WTC11 (cell line): ENCODE measurements at regions not wholly inside any gene's neighbourhood (a gene's known extent, or its start where the extent isn't known, plus 50 kb on each side); places are given as distances from the start of the nearest gene placed in this dataset.

Experiments used
- ATAC-seq: fragments of 200-7000 bp; cut with Tn5 transposase; 2 replicates; pipeline ENCODE4 v1.10.0; 2021; ENCODE audit warnings: mild to moderate bottlenecking, moderate library complexity
- CTCF ChIA-PET: fragments of 300-600 bp; sonication (Branson Sonifier 250); formaldehyde crosslinking; loops from one replicate; lab custom pipeline; 2021; ENCODE audit warnings: antibody characterized with exemption; lab: Charles Lee
- POLR2A ChIA-PET: fragments of 350-600 bp; sonication (Branson Sonifier 250); formaldehyde crosslinking; loops from one replicate; lab custom pipeline; 2021; ENCODE audit warnings: antibody characterized with exemption; lab: Charles Lee
- DNase-seq: peaks from one replicate; pipeline ENCODE4 v3.0.0; 2021; ENCODE audit warnings: low spot score
- H3K27ac Mint-ChIP-seq: 2 replicates; pipeline ENCODE4 v1.8.0; 2021; ENCODE audit warnings: mixed read lengths
- H3K27me3 Mint-ChIP-seq: 2 replicates; pipeline ENCODE4 v1.8.0; 2021; ENCODE audit warnings: low read depth, mild to moderate bottlenecking, moderate library complexity, mixed read lengths
- H3K36me3 Mint-ChIP-seq: 2 replicates; pipeline ENCODE4 v1.8.0; 2021; ENCODE audit warnings: mixed read lengths
- H3K4me1 Mint-ChIP-seq: 2 replicates; pipeline ENCODE4 v1.8.0; 2022; ENCODE audit warnings: mixed read lengths
- H3K4me3 Mint-ChIP-seq: 2 replicates; pipeline ENCODE4 v1.8.0; 2021; ENCODE audit warnings: mild to moderate bottlenecking, moderate library complexity, mixed read lengths
- H3K9me3 Mint-ChIP-seq: 2 replicates; pipeline ENCODE4 v1.8.0; 2021; ENCODE audit warnings: mixed read lengths
- CREM ChIP-seq: sonication (generic); formaldehyde crosslinking; IDR thresholded peaks from 2 replicates; pipeline ENCODE4 v1.8.1; 2022; ENCODE audit warnings: mild to moderate bottlenecking, missing genetic modification reagents, moderate library complexity
- ELF4 ChIP-seq: sonication (generic); formaldehyde crosslinking; IDR thresholded peaks from 2 replicates; pipeline ENCODE4 v1.8.1; 2022; ENCODE audit warnings: low read depth, mild to moderate bottlenecking, moderate library complexity, missing genetic modification reagents
- EMX1 ChIP-seq: fragments of 250-450 bp; sonication (Bioruptor Pico); IDR thresholded peaks from 2 replicates; pipeline ENCODE4 v1.8.0; 2021; ENCODE audit warnings: mild to moderate bottlenecking
- ESRRA ChIP-seq: sonication (generic); formaldehyde crosslinking; IDR thresholded peaks from 2 replicates; pipeline ENCODE4 v1.8.1; 2022; ENCODE audit warnings: mild to moderate bottlenecking, missing genetic modification reagents, borderline replicate concordance
- FOXK1 ChIP-seq: sonication (generic); formaldehyde crosslinking; IDR thresholded peaks from 2 replicates; pipeline ENCODE4 v1.8.0; 2022; ENCODE audit warnings: mild to moderate bottlenecking, moderate library complexity, missing genetic modification reagents
- GABPB1 ChIP-seq: sonication (generic); formaldehyde crosslinking; IDR thresholded peaks from 2 replicates; pipeline ENCODE4 v1.8.1; 2023; ENCODE audit warnings: mild to moderate bottlenecking, missing genetic modification reagents
- GRHL2 ChIP-seq: fragments of 250-450 bp; sonication (Bioruptor Pico); IDR thresholded peaks from 2 replicates; pipeline ENCODE4 v1.8.0; 2022; ENCODE audit warnings: mild to moderate bottlenecking, moderate library complexity; ENCODE audit not compliant: insufficient replicate concordance, severe bottlenecking
- GTF2I ChIP-seq: fragments of 250-450 bp; sonication (Bioruptor Pico); conservative IDR thresholded peaks from 2 replicates; pipeline ENCODE4 v1.4.0; 2021; ENCODE audit warnings: mild to moderate bottlenecking
- MYBL2 ChIP-seq: sonication (generic); formaldehyde crosslinking; IDR thresholded peaks from 2 replicates; pipeline ENCODE4 v1.8.1; 2023; ENCODE audit warnings: mild to moderate bottlenecking, moderate library complexity, missing genetic modification reagents
- RELA ChIP-seq: sonication (generic); formaldehyde crosslinking; IDR thresholded peaks from 2 replicates; pipeline ENCODE4 v1.8.1; 2022; ENCODE audit warnings: missing genetic modification reagents, mild to moderate bottlenecking, borderline replicate concordance
- SMAD3 ChIP-seq: sonication (generic); formaldehyde crosslinking; IDR thresholded peaks from 2 replicates; pipeline ENCODE4 v1.8.0; 2022; ENCODE audit warnings: missing genetic modification reagents, mild to moderate bottlenecking, borderline replicate concordance
- TCF7 ChIP-seq: sonication (generic); formaldehyde crosslinking; IDR thresholded peaks from 2 replicates; pipeline ENCODE4 v1.8.0; 2022; ENCODE audit warnings: mild to moderate bottlenecking, low read depth, missing genetic modification reagents, moderate library complexity
- TEAD1 ChIP-seq: sonication (generic); formaldehyde crosslinking; IDR thresholded peaks from 2 replicates; pipeline ENCODE4 v1.8.0; 2022; ENCODE audit warnings: mild to moderate bottlenecking, missing genetic modification reagents
- TEAD4 ChIP-seq: sonication (generic); formaldehyde crosslinking; IDR thresholded peaks from 2 replicates; pipeline ENCODE4 v1.8.0; 2022; ENCODE audit warnings: mild to moderate bottlenecking, missing genetic modification reagents
- ZNF138 ChIP-seq: sonication (generic); formaldehyde crosslinking; conservative IDR thresholded peaks from 2 replicates; pipeline ENCODE4 v1.8.1; 2022; ENCODE audit warnings: mild to moderate bottlenecking, moderate library complexity, missing genetic modification reagents
- ZNF219 ChIP-seq: sonication (generic); formaldehyde crosslinking; IDR thresholded peaks from 2 replicates; pipeline ENCODE4 v1.8.0; 2023; ENCODE audit warnings: missing genetic modification reagents, mild to moderate bottlenecking, borderline replicate concordance
- ZNF317 ChIP-seq: sonication (generic); formaldehyde crosslinking; IDR thresholded peaks from 2 replicates; pipeline ENCODE4 v1.8.1; 2023; ENCODE audit warnings: low read depth, mild to moderate bottlenecking, moderate library complexity, missing genetic modification reagents, borderline replicate concordance
- ZNF396 ChIP-seq: fragments of 250-450 bp; sonication (Bioruptor Pico); IDR thresholded peaks from 2 replicates; pipeline ENCODE4 v1.8.0; 2021; ENCODE audit warnings: mild to moderate bottlenecking, moderate library complexity, borderline replicate concordance
- TF ChIP-seq, protein P1 (sequence below): sonication (generic); formaldehyde crosslinking; IDR thresholded peaks from 2 replicates; pipeline ENCODE4 v1.8.1; 2023; ENCODE audit warnings: mild to moderate bottlenecking, moderate library complexity, missing genetic modification reagents
- TF ChIP-seq, protein P2 (sequence below): sonication (generic); formaldehyde crosslinking; IDR thresholded peaks from 2 replicates; pipeline ENCODE4 v1.8.0; 2022; ENCODE audit warnings: mild to moderate bottlenecking, missing genetic modification reagents
- TF ChIP-seq, protein P3 (sequence below): sonication (generic); formaldehyde crosslinking; IDR thresholded peaks from 2 replicates; pipeline ENCODE4 v1.8.1; 2022; ENCODE audit warnings: mild to moderate bottlenecking, missing genetic modification reagents, moderate library complexity, borderline replicate concordance
- TF ChIP-seq, protein P4 (sequence below): sonication (generic); formaldehyde crosslinking; IDR thresholded peaks from 2 replicates; pipeline ENCODE4 v1.8.0; 2022; ENCODE audit warnings: missing genetic modification reagents
- TF ChIP-seq, protein P5 (sequence below): fragments of 200-600 bp; IDR thresholded peaks from 2 replicates; pipeline ENCODE4 v1.8.0; 2022; ENCODE audit warnings: antibody characterized with exemption

DNA sequence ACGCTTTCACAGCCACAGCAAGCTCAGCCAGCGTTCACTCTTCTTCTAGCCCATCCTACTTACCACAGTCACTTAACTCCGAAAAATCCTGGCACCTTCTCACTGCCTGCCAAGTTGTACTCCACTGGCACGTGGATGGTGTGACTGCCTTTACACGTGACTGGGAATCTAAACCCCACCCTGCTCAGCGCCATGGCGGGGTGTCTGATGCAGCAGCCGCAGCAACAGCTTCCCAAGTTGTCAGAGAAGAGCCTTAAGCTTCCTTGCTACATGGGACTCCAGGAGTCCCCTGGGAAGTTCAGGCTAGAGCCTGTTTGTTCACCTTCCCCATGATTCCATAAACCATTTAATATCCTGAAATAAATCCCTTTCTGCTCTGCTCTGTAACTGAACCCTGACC lies 61.9 kb upstream of the FOXC1 start (continued):
- no peak for TF ChIP-seq EMX1 (CRISPR knock-in tag)
- TF ChIP-seq TCF7 (CRISPR knock-in tag), result no peak
- TF ChIP-seq GTF2I (CRISPR knock-in tag), result no peak
- TF ChIP-seq ZNF317 (CRISPR knock-in tag), result no peak
- TF ChIP-seq ZNF219 (CRISPR knock-in tag), result no peak
- TF ChIP-seq, protein P1, sequence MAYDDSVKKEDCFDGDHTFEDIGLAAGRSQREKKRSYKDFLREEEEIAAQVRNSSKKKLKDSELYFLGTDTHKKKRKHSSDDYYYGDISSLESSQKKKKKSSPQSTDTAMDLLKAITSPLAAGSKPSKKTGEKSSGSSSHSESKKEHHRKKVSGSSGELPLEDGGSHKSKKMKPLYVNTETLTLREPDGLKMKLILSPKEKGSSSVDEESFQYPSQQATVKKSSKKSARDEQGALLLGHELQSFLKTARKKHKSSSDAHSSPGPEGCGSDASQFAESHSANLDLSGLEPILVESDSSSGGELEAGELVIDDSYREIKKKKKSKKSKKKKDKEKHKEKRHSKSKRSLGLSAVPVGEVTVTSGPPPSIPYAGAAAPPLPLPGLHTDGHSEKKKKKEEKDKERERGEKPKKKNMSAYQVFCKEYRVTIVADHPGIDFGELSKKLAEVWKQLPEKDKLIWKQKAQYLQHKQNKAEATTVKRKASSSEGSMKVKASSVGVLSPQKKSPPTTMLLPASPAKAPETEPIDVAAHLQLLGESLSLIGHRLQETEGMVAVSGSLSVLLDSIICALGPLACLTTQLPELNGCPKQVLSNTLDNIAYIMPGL (CRISPR knock-in tag), result no peak
- TF ChIP-seq ESRRA, result no peak
- no peak for TF ChIP-seq TEAD4 (CRISPR knock-in tag)
- TF ChIP-seq, protein P2, sequence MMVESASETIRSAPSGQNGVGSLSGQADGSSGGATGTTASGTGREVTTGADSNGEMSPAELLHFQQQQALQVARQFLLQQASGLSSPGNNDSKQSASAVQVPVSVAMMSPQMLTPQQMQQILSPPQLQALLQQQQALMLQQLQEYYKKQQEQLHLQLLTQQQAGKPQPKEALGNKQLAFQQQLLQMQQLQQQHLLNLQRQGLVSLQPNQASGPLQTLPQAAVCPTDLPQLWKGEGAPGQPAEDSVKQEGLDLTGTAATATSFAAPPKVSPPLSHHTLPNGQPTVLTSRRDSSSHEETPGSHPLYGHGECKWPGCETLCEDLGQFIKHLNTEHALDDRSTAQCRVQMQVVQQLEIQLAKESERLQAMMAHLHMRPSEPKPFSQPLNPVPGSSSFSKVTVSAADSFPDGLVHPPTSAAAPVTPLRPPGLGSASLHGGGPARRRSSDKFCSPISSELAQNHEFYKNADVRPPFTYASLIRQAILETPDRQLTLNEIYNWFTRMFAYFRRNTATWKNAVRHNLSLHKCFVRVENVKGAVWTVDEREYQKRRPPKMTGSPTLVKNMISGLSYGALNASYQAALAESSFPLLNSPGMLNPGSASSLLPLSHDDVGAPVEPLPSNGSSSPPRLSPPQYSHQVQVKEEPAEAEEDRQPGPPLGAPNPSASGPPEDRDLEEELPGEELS, result no peak
- no peak for TF ChIP-seq CREM (CRISPR knock-in tag)

DNA sequence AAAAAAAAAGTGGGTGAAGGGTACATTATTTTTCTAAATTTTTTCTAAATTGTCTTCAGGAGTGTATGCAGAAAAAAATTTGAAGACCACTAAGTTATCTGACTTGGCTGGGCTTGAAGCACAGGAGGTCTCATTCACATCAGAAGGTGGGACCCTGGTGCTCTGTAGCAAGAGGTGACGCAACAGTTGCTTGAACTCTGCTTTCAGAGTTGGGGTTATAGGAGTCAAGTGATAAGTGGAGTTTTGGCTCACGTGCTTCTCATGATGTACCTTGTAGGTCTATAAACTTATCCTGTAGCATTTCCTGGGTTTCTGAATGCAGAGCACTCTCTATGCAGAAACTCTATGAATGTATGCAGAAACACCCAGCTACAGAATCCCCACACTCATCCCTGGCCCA lies 58.5 kb upstream of the FOXC1 start:
- CTCF ChIA-PET, result interaction anchor here (1.7 kb wide), 1 partner anchor 8 kb away, joined by 7 read pairs; no protein-coding TSS in a partner anchor
- TF ChIP-seq RELA (CRISPR knock-in tag) (no peak), ZNF396 (CRISPR knock-in tag) (no peak), ELF4 (CRISPR knock-in tag) (no peak), ZNF219 (CRISPR knock-in tag) (no peak), TEAD1 (CRISPR knock-in tag) (no peak), GABPB1 (CRISPR knock-in tag) (no peak), SMAD3 (CRISPR knock-in tag) (no peak), FOXK1 (CRISPR knock-in tag) (no peak)
- TF ChIP-seq, protein P3, sequence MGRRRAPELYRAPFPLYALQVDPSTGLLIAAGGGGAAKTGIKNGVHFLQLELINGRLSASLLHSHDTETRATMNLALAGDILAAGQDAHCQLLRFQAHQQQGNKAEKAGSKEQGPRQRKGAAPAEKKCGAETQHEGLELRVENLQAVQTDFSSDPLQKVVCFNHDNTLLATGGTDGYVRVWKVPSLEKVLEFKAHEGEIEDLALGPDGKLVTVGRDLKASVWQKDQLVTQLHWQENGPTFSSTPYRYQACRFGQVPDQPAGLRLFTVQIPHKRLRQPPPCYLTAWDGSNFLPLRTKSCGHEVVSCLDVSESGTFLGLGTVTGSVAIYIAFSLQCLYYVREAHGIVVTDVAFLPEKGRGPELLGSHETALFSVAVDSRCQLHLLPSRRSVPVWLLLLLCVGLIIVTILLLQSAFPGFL (CRISPR knock-in tag), result no peak
- H3K27ac Mint-ChIP-seq, result no peak overlapping the region
- H3K9me3 Mint-ChIP-seq, result no peaks in the 10 kb centered on the region; the same call in 1 of the 2 replicates
- H3K27me3 Mint-ChIP-seq, result peaks cover 27% of the 10 kb centered on the region
- no peaks in the 10 kb centered on the region for H3K36me3 Mint-ChIP-seq
- H3K4me1 Mint-ChIP-seq, result peaks cover 4% of the 10 kb centered on the region
- POLR2A ChIA-PET, result no interaction called here
- no peak for DNase-seq
- H3K4me3 Mint-ChIP-seq, result no peak overlapping the region
- ATAC-seq, result no peak

DNA sequence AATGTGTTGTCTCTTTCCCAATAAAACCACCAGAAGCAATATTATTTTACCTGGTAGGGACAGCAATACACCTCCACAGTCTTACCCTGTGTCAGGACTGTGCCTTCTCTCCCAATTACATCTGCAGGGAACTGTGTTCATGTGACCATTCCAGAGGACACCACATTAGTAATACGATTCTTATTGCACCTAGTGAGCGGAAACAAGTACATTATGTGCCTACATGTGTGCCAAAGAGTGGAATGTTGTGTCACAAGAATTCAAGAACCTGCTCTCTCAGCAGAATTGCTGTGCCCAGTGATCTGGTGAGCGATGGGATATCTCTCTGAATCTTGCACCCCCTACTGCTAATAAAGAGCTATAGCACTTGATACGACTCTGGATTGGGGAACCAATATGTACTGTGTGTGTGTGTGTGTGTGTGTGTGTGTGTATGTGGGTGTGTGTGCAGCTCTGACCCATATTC lies 57.4 kb upstream of the FOXC1 start:
- H3K27me3 Mint-ChIP-seq, result peaks cover 27% of the 10 kb centered on the region
- no peaks in the 10 kb centered on the region for H3K36me3 Mint-ChIP-seq
- POLR2A ChIA-PET, result no interaction called here
- H3K4me3 Mint-ChIP-seq, result no peak overlapping the region
- peaks cover 12% of the 10 kb centered on the region for H3K4me1 Mint-ChIP-seq
- ATAC-seq (peak; percentile 75), DNase-seq (no peak)
- CTCF ChIA-PET, result interaction anchor here (0.6 to 1.7 kb wide), 16 partner anchors 9 to 129 kb away, joined by 3 to 12 read pairs (median 4); no protein-coding TSS in a partner anchor
- no peaks in the 10 kb centered on the region; the same call in 1 of the 2 replicates for H3K9me3 Mint-ChIP-seq
- H3K27ac Mint-ChIP-seq, result no peak overlapping the region
- TF ChIP-seq ZNF138 (CRISPR knock-in tag) (no peak), MYBL2 (no peak), GRHL2 (CRISPR knock-in tag) (no peak)
- TF ChIP-seq, protein P4, sequence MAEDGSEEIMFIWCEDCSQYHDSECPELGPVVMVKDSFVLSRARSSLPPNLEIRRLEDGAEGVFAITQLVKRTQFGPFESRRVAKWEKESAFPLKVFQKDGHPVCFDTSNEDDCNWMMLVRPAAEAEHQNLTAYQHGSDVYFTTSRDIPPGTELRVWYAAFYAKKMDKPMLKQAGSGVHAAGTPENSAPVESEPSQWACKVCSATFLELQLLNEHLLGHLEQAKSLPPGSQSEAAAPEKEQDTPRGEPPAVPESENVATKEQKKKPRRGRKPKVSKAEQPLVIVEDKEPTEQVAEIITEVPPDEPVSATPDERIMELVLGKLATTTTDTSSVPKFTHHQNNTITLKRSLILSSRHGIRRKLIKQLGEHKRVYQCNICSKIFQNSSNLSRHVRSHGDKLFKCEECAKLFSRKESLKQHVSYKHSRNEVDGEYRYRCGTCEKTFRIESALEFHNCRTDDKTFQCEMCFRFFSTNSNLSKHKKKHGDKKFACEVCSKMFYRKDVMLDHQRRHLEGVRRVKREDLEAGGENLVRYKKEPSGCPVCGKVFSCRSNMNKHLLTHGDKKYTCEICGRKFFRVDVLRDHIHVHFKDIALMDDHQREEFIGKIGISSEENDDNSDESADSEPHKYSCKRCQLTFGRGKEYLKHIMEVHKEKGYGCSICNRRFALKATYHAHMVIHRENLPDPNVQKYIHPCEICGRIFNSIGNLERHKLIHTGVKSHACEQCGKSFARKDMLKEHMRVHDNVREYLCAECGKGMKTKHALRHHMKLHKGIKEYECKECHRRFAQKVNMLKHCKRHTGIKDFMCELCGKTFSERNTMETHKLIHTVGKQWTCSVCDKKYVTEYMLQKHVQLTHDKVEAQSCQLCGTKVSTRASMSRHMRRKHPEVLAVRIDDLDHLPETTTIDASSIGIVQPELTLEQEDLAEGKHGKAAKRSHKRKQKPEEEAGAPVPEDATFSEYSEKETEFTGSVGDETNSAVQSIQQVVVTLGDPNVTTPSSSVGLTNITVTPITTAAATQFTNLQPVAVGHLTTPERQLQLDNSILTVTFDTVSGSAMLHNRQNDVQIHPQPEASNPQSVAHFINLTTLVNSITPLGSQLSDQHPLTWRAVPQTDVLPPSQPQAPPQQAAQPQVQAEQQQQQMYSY, result no peak
- TF ChIP-seq, protein P5, sequence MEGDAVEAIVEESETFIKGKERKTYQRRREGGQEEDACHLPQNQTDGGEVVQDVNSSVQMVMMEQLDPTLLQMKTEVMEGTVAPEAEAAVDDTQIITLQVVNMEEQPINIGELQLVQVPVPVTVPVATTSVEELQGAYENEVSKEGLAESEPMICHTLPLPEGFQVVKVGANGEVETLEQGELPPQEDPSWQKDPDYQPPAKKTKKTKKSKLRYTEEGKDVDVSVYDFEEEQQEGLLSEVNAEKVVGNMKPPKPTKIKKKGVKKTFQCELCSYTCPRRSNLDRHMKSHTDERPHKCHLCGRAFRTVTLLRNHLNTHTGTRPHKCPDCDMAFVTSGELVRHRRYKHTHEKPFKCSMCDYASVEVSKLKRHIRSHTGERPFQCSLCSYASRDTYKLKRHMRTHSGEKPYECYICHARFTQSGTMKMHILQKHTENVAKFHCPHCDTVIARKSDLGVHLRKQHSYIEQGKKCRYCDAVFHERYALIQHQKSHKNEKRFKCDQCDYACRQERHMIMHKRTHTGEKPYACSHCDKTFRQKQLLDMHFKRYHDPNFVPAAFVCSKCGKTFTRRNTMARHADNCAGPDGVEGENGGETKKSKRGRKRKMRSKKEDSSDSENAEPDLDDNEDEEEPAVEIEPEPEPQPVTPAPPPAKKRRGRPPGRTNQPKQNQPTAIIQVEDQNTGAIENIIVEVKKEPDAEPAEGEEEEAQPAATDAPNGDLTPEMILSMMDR, result no peak
